Osteoblast (primary cell): ENCODE measurements at regions not wholly inside any gene's neighbourhood (a gene's known extent, or its start where the extent isn't known, plus 50 kb on each side); places are given as distances from the start of the nearest gene placed in this dataset.
A peak's percentile ranks its signal among the peaks of the same experiment; 100 is the strongest.

Experiments used
- DNase-seq: peaks from one replicate; pipeline ENCODE4 v3.0.0; 2011; ENCODE audit warnings: low spot score, mixed read lengths; ENCODE audit not compliant: insufficient read length; ENCODE audit errors: missing footprints
- H2AFZ ChIP-seq: 2 replicates; pipeline ENCODE4 v1.6.0; 2011; ENCODE audit warnings: mild to moderate bottlenecking, low read length
- H3K27ac ChIP-seq: 2 replicates; pipeline ENCODE4 v1.5.1; 2011; ENCODE audit warnings: mild to moderate bottlenecking, low read depth, low read length, moderate library complexity
- H3K27me3 ChIP-seq: 2 replicates; pipeline ENCODE4 v1.6.0; 2012; ENCODE audit warnings: mild to moderate bottlenecking, control low read depth, inconsistent platforms, low read length, moderate library complexity; ENCODE audit not compliant: insufficient read depth
- H3K36me3 ChIP-seq: 2 replicates; pipeline ENCODE4 v1.5.1; 2011; ENCODE audit warnings: mild to moderate bottlenecking, low read length, control low read depth, moderate library complexity; ENCODE audit not compliant: insufficient read depth
- H3K4me1 ChIP-seq: 2 replicates; pipeline ENCODE4 v1.5.1; 2011; ENCODE audit warnings: mild to moderate bottlenecking, low read length, control low read depth, moderate library complexity; ENCODE audit not compliant: insufficient read depth
- H3K4me2 ChIP-seq: 2 replicates; pipeline ENCODE4 v1.6.0; 2011; ENCODE audit warnings: mild to moderate bottlenecking, low read length; ENCODE audit not compliant: insufficient read depth
- H3K4me3 ChIP-seq: fragments of 200-600 bp; sonication (generic); 3 replicates; pipeline ENCODE4 v1.5.1; 2012; ENCODE audit warnings: mild to moderate bottlenecking, low read length, inconsistent platforms; ENCODE audit not compliant: insufficient read depth
- H3K79me2 ChIP-seq: 2 replicates; pipeline ENCODE4 v1.6.0; 2012; ENCODE audit warnings: mild to moderate bottlenecking, low read length, control low read depth, inconsistent platforms; ENCODE audit not compliant: insufficient read depth
- H3K9me3 ChIP-seq: 2 replicates; pipeline ENCODE4 v1.5.1; 2011; ENCODE audit warnings: low read depth, low read length, control low read depth
- H4K20me1 ChIP-seq: 2 replicates; pipeline ENCODE4 v1.6.0; 2012; ENCODE audit warnings: mild to moderate bottlenecking, low read length, control low read depth; ENCODE audit not compliant: insufficient read depth
- TF ChIP-seq, protein P1 (sequence below): IDR thresholded peaks from 2 replicates; pipeline ENCODE4 v1.5.1; 2011; ENCODE audit warnings: mild to moderate bottlenecking, low read depth, low read length, moderate library complexity; ENCODE audit errors: extremely low read depth

DNA sequence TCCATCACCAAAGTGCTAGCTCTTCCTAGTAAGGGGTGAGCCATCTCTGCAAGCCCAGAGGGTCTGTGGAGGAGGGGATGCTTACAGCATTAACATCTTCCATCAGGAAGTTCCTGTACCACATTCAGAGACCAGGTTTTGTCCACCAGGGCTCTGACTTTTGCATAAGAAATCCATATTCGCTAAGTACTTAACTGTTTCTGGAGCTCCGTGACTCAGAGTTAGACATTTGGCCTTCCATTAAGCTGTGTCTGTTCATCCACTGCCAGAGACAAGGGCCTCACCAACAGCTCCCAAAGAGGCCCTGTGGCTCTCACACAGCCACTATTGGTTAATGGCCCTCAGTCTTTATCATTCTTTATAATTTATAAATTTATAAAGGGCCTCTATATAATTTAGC, 144.6 kb downstream of the ADAMTS15 start:
- TF ChIP-seq, protein P1, sequence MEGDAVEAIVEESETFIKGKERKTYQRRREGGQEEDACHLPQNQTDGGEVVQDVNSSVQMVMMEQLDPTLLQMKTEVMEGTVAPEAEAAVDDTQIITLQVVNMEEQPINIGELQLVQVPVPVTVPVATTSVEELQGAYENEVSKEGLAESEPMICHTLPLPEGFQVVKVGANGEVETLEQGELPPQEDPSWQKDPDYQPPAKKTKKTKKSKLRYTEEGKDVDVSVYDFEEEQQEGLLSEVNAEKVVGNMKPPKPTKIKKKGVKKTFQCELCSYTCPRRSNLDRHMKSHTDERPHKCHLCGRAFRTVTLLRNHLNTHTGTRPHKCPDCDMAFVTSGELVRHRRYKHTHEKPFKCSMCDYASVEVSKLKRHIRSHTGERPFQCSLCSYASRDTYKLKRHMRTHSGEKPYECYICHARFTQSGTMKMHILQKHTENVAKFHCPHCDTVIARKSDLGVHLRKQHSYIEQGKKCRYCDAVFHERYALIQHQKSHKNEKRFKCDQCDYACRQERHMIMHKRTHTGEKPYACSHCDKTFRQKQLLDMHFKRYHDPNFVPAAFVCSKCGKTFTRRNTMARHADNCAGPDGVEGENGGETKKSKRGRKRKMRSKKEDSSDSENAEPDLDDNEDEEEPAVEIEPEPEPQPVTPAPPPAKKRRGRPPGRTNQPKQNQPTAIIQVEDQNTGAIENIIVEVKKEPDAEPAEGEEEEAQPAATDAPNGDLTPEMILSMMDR: no peak
- DNase-seq: no peak
- Histone ChIP-seq H3K79me2 (no peaks in the 10 kb centered on the region), H3K36me3 (no peaks in the 10 kb centered on the region), H4K20me1 (no peaks in the 10 kb centered on the region), H3K9me3 (no peaks in the 10 kb centered on the region), H3K4me1 (no peaks in the 10 kb centered on the region), H2AFZ (no peak overlapping the region), H3K27me3 (peaks cover 4% of the 10 kb centered on the region), H3K27ac (no peak overlapping the region), H3K4me2 (no peak overlapping the region), H3K4me3 (no peak overlapping the region)

DNA sequence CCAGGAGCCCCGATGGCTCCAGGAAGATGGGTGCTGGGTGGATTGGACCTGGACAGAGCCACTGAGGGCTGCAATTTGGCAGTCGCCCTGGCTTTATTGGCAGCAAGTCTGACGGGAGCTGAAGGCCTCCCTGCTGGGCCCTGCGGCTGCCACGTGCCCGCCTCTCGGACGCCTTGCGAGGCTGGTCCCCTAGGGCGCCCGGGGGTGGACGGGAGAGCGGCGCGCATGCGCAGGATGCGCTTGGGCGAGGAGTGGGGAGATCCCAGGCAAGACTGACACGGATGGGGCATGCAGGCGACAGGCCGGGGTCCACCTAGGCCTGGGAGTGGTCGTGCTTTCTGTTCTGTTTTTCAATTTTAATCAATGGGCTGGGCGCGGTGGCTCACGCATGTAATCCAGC, 150.0 kb downstream of the ADAMTS15 start:
- H4K20me1 ChIP-seq: no peaks in the 10 kb centered on the region
- peaks cover 4% of the 10 kb centered on the region for H3K27me3 ChIP-seq
- H3K4me1 ChIP-seq: peaks cover 7% of the 10 kb centered on the region
- DNase-seq: no peak
- no peak overlapping the region for H3K4me3 ChIP-seq
- peaks cover 6% of the 10 kb centered on the region for H3K9me3 ChIP-seq
- no peaks in the 10 kb centered on the region for H3K36me3 ChIP-seq
- H3K27ac ChIP-seq: no peak overlapping the region
- no peak overlapping the region for H2AFZ ChIP-seq
- TF ChIP-seq, protein P1: no peak
- H3K4me2 ChIP-seq: no peak overlapping the region
- no peaks in the 10 kb centered on the region for H3K79me2 ChIP-seq

DNA sequence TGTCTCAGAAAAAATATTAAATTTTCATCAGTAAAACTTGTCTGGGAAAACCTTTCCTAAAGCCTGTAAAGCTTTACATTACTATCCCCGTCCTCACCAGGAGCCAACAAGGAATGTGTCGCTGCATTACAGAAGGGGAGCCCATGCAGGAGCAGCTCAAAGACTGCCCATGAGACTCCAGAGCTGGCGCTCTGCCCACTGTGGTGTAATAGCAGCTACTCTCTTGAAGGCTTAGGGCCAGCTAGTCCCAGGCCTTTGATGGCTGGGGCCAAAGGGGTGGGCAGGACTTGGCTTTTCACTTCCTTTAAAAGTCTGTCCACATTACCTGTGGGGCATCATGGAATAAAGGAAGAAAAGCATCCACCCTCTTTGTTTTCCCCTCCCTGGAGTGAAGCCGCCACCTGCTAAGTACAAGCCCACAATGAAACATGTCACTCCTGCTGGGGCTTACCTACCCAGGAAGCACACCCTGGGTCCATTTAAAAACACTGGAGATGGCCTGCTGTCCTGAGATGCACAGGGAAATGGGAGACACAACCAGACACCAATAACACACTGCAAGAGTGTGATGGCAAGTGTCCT, 150.7 kb downstream of the ADAMTS15 start:
- H3K4me3 ChIP-seq: no peak overlapping the region
- H4K20me1 ChIP-seq: no peaks in the 10 kb centered on the region
- peaks cover 6% of the 10 kb centered on the region for H3K9me3 ChIP-seq
- H3K27me3 ChIP-seq: peaks cover 4% of the 10 kb centered on the region
- H3K79me2 ChIP-seq: no peaks in the 10 kb centered on the region
- H3K4me2 ChIP-seq: no peak overlapping the region
- DNase-seq: no peak
- H3K27ac ChIP-seq: no peak overlapping the region
- TF ChIP-seq, protein P1: no peak
- no peak overlapping the region for H2AFZ ChIP-seq
- H3K36me3 ChIP-seq: no peaks in the 10 kb centered on the region
- peaks cover 7% of the 10 kb centered on the region for H3K4me1 ChIP-seq

DNA sequence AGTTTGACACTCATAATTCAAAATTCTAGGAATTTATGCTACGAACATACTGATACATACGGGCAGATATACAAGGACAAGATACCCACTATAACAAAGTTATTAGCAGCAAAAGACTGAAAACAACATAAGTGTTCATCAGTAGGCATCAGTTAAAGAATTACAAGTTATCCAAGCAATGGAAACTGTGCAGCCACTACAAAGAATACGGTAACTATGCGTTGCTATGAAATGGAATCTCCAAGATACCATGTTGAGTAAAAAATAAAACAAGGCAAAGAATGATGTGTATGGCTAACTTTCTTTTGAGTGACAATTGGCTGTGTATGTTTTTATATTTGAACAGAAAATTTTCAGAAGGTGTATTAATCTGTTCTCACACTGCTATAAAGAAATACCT, 151.7 kb downstream of the ADAMTS15 start:
- H3K79me2 ChIP-seq: no peaks in the 10 kb centered on the region
- H3K4me3 ChIP-seq: no peak overlapping the region
- H3K9me3 ChIP-seq: peaks cover 6% of the 10 kb centered on the region
- peaks cover 7% of the 10 kb centered on the region for H3K4me1 ChIP-seq
- no peak overlapping the region for H3K4me2 ChIP-seq
- H2AFZ ChIP-seq: no peak overlapping the region
- H3K27ac ChIP-seq: no peak overlapping the region
- no peaks in the 10 kb centered on the region for H3K36me3 ChIP-seq
- DNase-seq: peak; percentile 87
- H3K27me3 ChIP-seq: peaks cover 4% of the 10 kb centered on the region
- H4K20me1 ChIP-seq: no peaks in the 10 kb centered on the region
- TF ChIP-seq, protein P1: no peak
